Stomach (tissue), 8 donors: ENCODE measurements at regions not wholly inside any gene's neighbourhood (a gene's known extent, or its start where the extent isn't known, plus 50 kb on each side); places are given as distances from the start of the nearest gene placed in this dataset.

Experiments used
- DNase-seq, 2 donors: peaks; one replicate each; pipeline versions ENCODE4 v3.0.0 to v3.0.0-alpha.2; 2013 to 2019
- H3K27ac ChIP-seq, 5 donors: fragments of 200-600 bp in 4 of 5; sonication (generic) in 4 of 5; one replicate each; pipeline ENCODE4 v1.5.1; 2013 to 2019; ENCODE audit warnings: mild to moderate bottlenecking in 1 of 5, moderate library complexity in 1 of 5
- H3K27me3 ChIP-seq, 3 donors: fragments of 200-600 bp; sonication (generic); one replicate each; pipeline ENCODE4 v1.5.1; 2017 to 2019; ENCODE audit warnings: mixed run types in 1 of 3
- H3K36me3 ChIP-seq, 4 donors: fragments of 200-600 bp; sonication (generic); 1 replicate in 3 of 4; 2 replicates in 1 of 4; pipeline ENCODE4 v1.5.1; 2016 to 2019
- H3K4me1 ChIP-seq, 4 donors: fragments of 200-600 bp; sonication (generic); one replicate each; pipeline ENCODE4 v1.5.1; 2016 to 2019
- H3K4me3 ChIP-seq, 4 donors: fragments of 200-600 bp; sonication (generic) in 3 of 4; one replicate each; pipeline ENCODE4 v1.5.1; 2016 to 2019; ENCODE audit warnings: mild to moderate bottlenecking in 1 of 4
- H3K9me3 ChIP-seq, 4 donors: fragments of 200-600 bp; sonication (generic); one replicate each; pipeline ENCODE4 v1.5.1; 2016 to 2019
- EP300 ChIP-seq: sonication (generic); formaldehyde crosslinking; IDR thresholded peaks from one replicate; pipeline ENCODE4 v1.6.1; 2017; ENCODE audit warnings: antibody characterized with exemption
- POLR2A ChIP-seq, 4 donors: fragments of 450-650 bp; IDR thresholded peaks; one replicate each; pipeline ENCODE4 v1.6.1; 2016; ENCODE audit warnings: antibody characterized with exemption in 4 of 4, control low read depth in 2 of 4, mild to moderate bottlenecking in 1 of 4, moderate library complexity in 1 of 4
- POLR2AphosphoS5 ChIP-seq, 3 donors: sonication (generic); formaldehyde crosslinking; IDR thresholded peaks; one replicate each; pipeline ENCODE4 v1.6.1; 2016; ENCODE audit warnings: antibody characterized with exemption in 3 of 3
- WGBS, 5 donors: extraction: QIAGEN DNeasy Blood & Tissue Kit in 3 of 5; methylation state at CpG; one replicate each; pipeline versions ENCODE4 v1.1.5 to v1.1.7; 2013 to 2018; 5-methylcytosine and 5-hydroxymethylcytosine counted together
- intact Hi-C: fragments of 100-400 bp; cut with DNase I; formaldehyde crosslinking; loops from one replicate; pipeline ENCODE4 v1.15.1; 2023; ENCODE audit warnings: low total_unique reads
- TF ChIP-seq, protein P1 (sequence below), 7 experiments: fragments of 450-650 bp in 4 of 7; fragments of 200-600 bp in 3 of 7; sonication (generic) in 3 of 7; IDR thresholded peaks; one replicate each; pipeline ENCODE4 v1.5.1; 2016 to 2019; ENCODE audit warnings: antibody characterized with exemption in 7 of 7, control low read depth in 2 of 7, mild to moderate bottlenecking in 1 of 7
- donor health status: healthy with polysubstance abuse.
- donor health status: Bipolar disorder and iron deficiency.
- donor health status: healthy.

DNA sequence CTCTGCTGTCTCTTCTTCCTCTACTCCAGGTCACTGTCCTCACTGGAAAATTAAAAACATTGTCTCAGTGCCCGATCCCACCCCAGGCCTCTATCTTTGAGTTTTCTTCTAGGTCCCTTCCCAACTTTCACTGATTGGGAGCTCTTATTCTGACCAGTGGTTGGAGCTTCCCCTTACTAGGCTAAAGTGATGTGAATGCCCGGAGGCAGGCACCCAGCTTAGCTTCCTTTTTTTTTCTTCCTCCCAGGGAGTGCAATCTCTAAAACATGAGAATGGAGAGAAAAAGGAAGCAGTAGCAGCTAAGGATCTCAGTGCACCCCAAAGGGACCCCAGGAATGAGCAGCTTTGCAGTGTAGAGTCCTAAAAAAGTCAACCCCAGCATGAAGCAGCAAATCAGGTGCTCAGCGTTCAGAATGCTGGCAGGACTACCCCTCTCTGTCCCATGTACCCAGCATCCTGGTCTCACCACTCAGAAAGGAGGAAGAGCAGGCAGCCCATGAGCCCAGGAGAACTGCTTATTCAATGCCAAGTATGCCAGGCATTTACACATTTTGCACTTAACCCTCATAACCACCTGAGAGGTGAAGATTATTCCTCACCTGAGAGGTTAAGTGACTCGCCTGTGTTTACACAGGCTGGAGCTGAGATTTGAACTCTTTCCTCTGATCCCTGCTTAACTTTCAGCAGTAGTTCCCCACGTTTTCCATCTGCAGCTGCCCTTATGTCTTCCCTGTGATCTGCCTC lies 146.2 kb upstream of the PWP1 start:
- no peaks in the 10 kb centered on the region for H3K9me3 ChIP-seq
- no peaks in the 10 kb centered on the region for H3K36me3 ChIP-seq
- no peak overlapping the region for H3K27ac ChIP-seq
- TF ChIP-seq, protein P1, sequence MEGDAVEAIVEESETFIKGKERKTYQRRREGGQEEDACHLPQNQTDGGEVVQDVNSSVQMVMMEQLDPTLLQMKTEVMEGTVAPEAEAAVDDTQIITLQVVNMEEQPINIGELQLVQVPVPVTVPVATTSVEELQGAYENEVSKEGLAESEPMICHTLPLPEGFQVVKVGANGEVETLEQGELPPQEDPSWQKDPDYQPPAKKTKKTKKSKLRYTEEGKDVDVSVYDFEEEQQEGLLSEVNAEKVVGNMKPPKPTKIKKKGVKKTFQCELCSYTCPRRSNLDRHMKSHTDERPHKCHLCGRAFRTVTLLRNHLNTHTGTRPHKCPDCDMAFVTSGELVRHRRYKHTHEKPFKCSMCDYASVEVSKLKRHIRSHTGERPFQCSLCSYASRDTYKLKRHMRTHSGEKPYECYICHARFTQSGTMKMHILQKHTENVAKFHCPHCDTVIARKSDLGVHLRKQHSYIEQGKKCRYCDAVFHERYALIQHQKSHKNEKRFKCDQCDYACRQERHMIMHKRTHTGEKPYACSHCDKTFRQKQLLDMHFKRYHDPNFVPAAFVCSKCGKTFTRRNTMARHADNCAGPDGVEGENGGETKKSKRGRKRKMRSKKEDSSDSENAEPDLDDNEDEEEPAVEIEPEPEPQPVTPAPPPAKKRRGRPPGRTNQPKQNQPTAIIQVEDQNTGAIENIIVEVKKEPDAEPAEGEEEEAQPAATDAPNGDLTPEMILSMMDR (IDR thresholded peaks at IDR 0.05) = no peak
- TF ChIP-seq POLR2AphosphoS5 (IDR thresholded peaks at IDR 0.05) (no peak), POLR2A (IDR thresholded peaks at IDR 0.05) (no peak), EP300 (no peak)
- DNase-seq = no peak
- H3K4me1 ChIP-seq = no peaks in the 10 kb centered on the region
- H3K27me3 ChIP-seq = no peaks in the 10 kb centered on the region
- WGBS, 5 donors = 65 to 74% (median 69%) methylated on average over 5 of the region's 5 CpGs
- no peak overlapping the region for H3K4me3 ChIP-seq
- intact Hi-C loops = no loop called here

DNA sequence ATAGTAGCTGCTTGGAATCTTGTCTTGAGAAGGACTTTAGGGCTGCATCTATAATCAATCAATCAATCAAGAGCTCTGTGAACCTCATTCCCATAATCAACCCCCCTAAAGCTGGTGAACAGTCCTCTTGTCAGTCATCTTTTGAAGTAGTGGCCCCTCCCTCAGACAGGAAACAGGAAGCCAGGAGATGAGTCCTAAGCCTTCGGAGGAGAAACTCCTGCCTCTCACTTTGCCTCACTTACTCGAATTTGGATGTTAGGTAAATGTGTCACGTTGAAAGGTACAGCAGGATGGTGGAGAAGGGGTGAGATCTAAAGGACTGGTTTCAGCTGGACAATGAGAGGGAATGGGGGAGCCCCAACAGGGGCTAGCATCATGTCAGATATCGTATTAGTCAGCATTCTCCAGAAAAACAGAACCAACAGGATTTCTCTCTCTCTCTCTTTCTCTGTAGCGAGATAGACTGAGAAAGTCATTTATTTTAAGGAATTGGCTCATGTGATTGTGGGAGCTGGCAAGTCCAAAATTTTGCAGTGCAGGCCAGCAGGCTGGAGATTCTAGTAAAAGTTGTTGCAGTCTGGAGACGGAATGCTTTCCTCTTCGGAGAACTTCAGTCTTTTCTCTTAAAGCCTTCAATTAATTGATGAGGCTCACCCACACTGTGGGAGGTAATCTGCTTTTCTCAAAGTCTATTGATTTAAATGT lies 144.4 kb upstream of the PWP1 start:
- H3K36me3 ChIP-seq = no peaks in the 10 kb centered on the region
- intact Hi-C loops = no loop called here
- no peak for TF ChIP-seq POLR2AphosphoS5 (IDR thresholded peaks at IDR 0.05)
- TF ChIP-seq POLR2A (IDR thresholded peaks at IDR 0.05) = no peak
- TF ChIP-seq, protein P1 (IDR thresholded peaks at IDR 0.05) = no peak
- no peak for TF ChIP-seq EP300
- H3K27ac ChIP-seq = no peak overlapping the region
- 73 to 84% (median 82%) methylated on average over 7 of the region's 7 CpGs for WGBS, 5 donors
- DNase-seq = no peak
- H3K4me3 ChIP-seq = no peak overlapping the region
- no peaks in the 10 kb centered on the region for H3K9me3 ChIP-seq
- H3K4me1 ChIP-seq = no peaks in the 10 kb centered on the region
- H3K27me3 ChIP-seq = no peaks in the 10 kb centered on the region

- intact Hi-C loops = no loop called here
- TF ChIP-seq POLR2A (IDR thresholded peaks at IDR 0.05) = no peak
- TF ChIP-seq POLR2AphosphoS5 (IDR thresholded peaks at IDR 0.05) = no peak
- TF ChIP-seq, protein P1 (IDR thresholded peaks at IDR 0.05) = no peak
- no peak for TF ChIP-seq EP300
- H3K27me3 ChIP-seq = no peaks in the 10 kb centered on the region
- H3K27ac ChIP-seq = no peak overlapping the region
- no peaks in the 10 kb centered on the region for H3K9me3 ChIP-seq
- no peaks in the 10 kb centered on the region for H3K36me3 ChIP-seq
- H3K4me3 ChIP-seq = no peak overlapping the region
- DNase-seq = no peak
- WGBS, 5 donors = 78 to 88% (median 86%) methylated on average over 5 of the region's 5 CpGs
- no peaks in the 10 kb centered on the region for H3K4me1 ChIP-seq
Measured at GRCh38 chr12:107543416-107543815, 142.2 kb upstream of the PWP1 start.

DNA sequence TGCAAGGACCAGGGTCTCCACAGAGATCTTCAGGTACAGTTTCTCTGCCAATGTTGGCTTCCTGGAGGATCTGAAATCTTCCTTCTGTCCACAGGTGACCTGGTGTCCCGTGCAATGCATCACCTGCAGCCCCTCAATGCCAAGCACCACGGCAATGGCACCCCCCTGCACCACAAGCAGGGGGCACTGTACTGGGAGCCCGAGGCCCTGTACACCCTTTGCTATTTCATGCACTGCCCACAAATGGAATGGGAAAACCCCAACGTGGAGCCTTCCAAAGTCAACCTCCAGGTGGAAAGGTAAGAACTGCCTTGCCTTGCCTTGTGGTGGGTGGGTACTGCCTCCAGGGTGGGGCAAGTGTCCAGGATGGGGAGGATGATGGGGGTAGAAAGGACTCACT lies 141.8 kb upstream of the PWP1 start:
- TF ChIP-seq POLR2AphosphoS5 (IDR thresholded peaks at IDR 0.05) (no peak), POLR2A (IDR thresholded peaks at IDR 0.05) (no peak), EP300 (no peak)
- TF ChIP-seq, protein P1 (IDR thresholded peaks at IDR 0.05) = no peak
- H3K27me3 ChIP-seq = no peaks in the 10 kb centered on the region
- H3K4me3 ChIP-seq = no peak overlapping the region
- WGBS, 5 donors = 68 to 79% (median 70%) methylated on average over 4 of the region's 4 CpGs
- H3K4me1 ChIP-seq = no peaks in the 10 kb centered on the region
- no peak for DNase-seq
- H3K27ac ChIP-seq = no peak overlapping the region
- intact Hi-C loops = no loop called here
- H3K36me3 ChIP-seq = no peaks in the 10 kb centered on the region
- H3K9me3 ChIP-seq = peaks cover 0 to under 1% (median 0%) of the 10 kb centered on the region in 4 donors
